ENCODE measurements at regions not wholly inside any gene's neighbourhood (a gene's known extent, or its start where the extent isn't known, plus 50 kb on each side); places are given as distances from the start of the nearest gene placed in this dataset.

- Histone ChIP-seq H4K5ac (ENCODE audit: low read depth, low read length) (no peak overlapping the region), H3K9ac (ENCODE audit: low read depth, low read length) (no peak overlapping the region), H2BK120ac (ENCODE audit: low read depth, low read length) (no peak overlapping the region), H3K56ac (ENCODE audit: extremely low read depth, insufficient read depth, low read length) (no peak overlapping the region), H2AFZ (replicated peaks; ENCODE audit: low read length, poor library complexity) (no peak overlapping the region), H3K79me1 (ENCODE audit: low read depth in 1 of 2, low read length in 2 of 2) (no peaks in the 10 kb centered on the region), H3K9me3 (ENCODE audit: control insufficient read depth, insufficient read depth, low read length) (no peaks in the 10 kb centered on the region), H3K14ac (replicated peaks; ENCODE audit: low read depth, low read length) (no peak overlapping the region), H2BK15ac (ENCODE audit: low read depth, low read length) (no peak overlapping the region), H4K20me1 (ENCODE audit: insufficient read depth, low read length) (no peaks in the 10 kb centered on the region), H3K4me2 (ENCODE audit: low read depth, low read length) (no peak overlapping the region), H3K4me3 (ENCODE audit: insufficient read depth, low read depth, low read length) (no peak overlapping the region), H2AK5ac (ENCODE audit: low read depth, low read length) (no peak overlapping the region), H3K27ac (ENCODE audit: insufficient read depth, low read length) (no peak overlapping the region), H3K18ac (ENCODE audit: low read depth, low read length) (no peak overlapping the region), H4K91ac (ENCODE audit: insufficient read depth, low read depth, low read length) (no peak overlapping the region), H3K36me3 (ENCODE audit: control insufficient read depth, insufficient read depth, low read length) (no peaks in the 10 kb centered on the region), H3K4me1 (ENCODE audit: control insufficient read depth, insufficient read depth, low read length) (no peaks in the 10 kb centered on the region), H2BK5ac (ENCODE audit: low read depth, low read length, poor library complexity, severe bottlenecking) (no peak overlapping the region), H4K8ac (ENCODE audit: low read depth in 2 of 2, low read length in 2 of 2) (no peak overlapping the region), H3K9me1 (ENCODE audit: insufficient read depth, low read length) (no peaks in the 10 kb centered on the region), H3K4ac (ENCODE audit: low read depth, low read length) (no peak overlapping the region), H3K23ac (ENCODE audit: low read depth, low read length) (no peak overlapping the region), H3K27me3 (ENCODE audit: control insufficient read depth, insufficient read depth, low read length) (peaks cover 23% of the 10 kb centered on the region), H2BK20ac (ENCODE audit: low read depth, low read length) (no peak overlapping the region), H2AK9ac (replicated peaks; ENCODE audit: low read depth, low read length, poor library complexity) (no peak overlapping the region)
- in situ Hi-C loops (cut with MboI; ENCODE audit: low sequenced_read_pairs) (no loop called here), dilution Hi-C loops (cut with HindIII; ENCODE audit: low sequenced_read_pairs, unreplicated experiment) (no loop called here), intact Hi-C loops (cut with micrococcal nuclease) (no loop called here)
- no peak for ATAC-seq (ENCODE audit: low read depth)
- TF ChIP-seq POLR2A (IDR thresholded peaks at IDR 0.05; ENCODE audit: low read depth, low read length) (no peak), SMC3 (IDR thresholded peaks at IDR 0.05; ENCODE audit: low read depth, low read length) (no peak), ELK1 (IDR thresholded peaks at IDR 0.05; ENCODE audit: borderline replicate concordance, low read depth, low read length) (no peak), USF2 (IDR thresholded peaks at IDR 0.05; ENCODE audit: low read depth, low read length) (no peak), CHD1 (IDR thresholded peaks at IDR 0.05; ENCODE audit: low read depth, low read length) (no peak), FOS (IDR thresholded peaks at IDR 0.05; ENCODE audit: low read depth, low read length) (no peak), NFE2L2 (IDR thresholded peaks at IDR 0.05; ENCODE audit: low read depth, low read length) (no peak), BHLHE40 (IDR thresholded peaks at IDR 0.05; ENCODE audit: low read depth, low read length) (no peak), RFX5 (IDR thresholded peaks at IDR 0.05; ENCODE audit: low read depth, low read length) (no peak), MAZ (IDR thresholded peaks at IDR 0.05; ENCODE audit: borderline replicate concordance, low read depth, low read length) (no peak), RAD21 (IDR thresholded peaks at IDR 0.05; ENCODE audit: low read length) (no peak), MAFK (IDR thresholded peaks at IDR 0.05; ENCODE audit: low read depth, low read length) (no peak), CEBPB (IDR thresholded peaks at IDR 0.05; ENCODE audit: low read depth, low read length) (no peak), RCOR1 (IDR thresholded peaks at IDR 0.05; ENCODE audit: insufficient replicate concordance, low read length) (no peak), CTCF (conservative IDR thresholded peaks at IDR 0.05; ENCODE audit: low read depth, low read length) (no peak), MXI1 (IDR thresholded peaks at IDR 0.05; ENCODE audit: borderline replicate concordance, low read depth, low read length) (no peak)
- no peak for DNase-seq
- no CpG with 5 or more reads among the region's 2 CpGs for WGBS, 2 experiments (ENCODE audit: extremely low coverage in 2 of 2, insufficient read length in 1 of 2)
- ChIA-PET POLR2A (ENCODE audit: unreplicated experiment) (no interaction called here), CTCF (no interaction called here)
- no TSS peak for BruUV-seq (replicated peaks)
These were observed 67.3 kb upstream of the TSHZ3 start for GRCh38 chr19:31416548-31416947.

Measured in IMR-90 (cell line).